ENCODE measurements at regions not wholly inside any gene's neighbourhood (a gene's known extent, or its start where the extent isn't known, plus 50 kb on each side); places are given as distances from the start of the nearest gene placed in this dataset.

DNA sequence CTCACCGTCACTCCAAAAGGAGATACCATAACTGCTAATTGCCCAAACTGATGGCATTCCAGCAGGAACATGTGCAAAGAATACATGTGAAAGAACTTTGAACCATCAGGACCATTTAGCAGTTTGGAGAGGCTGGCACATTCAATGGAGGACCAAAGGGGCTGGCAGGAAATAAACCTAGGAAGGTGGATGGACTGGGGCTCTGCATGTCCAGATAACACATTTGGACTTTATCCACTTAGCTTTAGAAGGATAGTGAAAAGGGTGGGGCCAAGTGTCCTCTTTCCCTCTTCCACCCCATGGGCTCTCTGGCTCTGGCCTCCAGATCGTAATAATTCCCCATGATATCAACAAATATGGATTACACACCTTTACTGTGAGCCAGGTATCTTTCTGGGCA is 58.8 kb upstream of the CALM2 start:
- no peak for DNase-seq

DNA sequence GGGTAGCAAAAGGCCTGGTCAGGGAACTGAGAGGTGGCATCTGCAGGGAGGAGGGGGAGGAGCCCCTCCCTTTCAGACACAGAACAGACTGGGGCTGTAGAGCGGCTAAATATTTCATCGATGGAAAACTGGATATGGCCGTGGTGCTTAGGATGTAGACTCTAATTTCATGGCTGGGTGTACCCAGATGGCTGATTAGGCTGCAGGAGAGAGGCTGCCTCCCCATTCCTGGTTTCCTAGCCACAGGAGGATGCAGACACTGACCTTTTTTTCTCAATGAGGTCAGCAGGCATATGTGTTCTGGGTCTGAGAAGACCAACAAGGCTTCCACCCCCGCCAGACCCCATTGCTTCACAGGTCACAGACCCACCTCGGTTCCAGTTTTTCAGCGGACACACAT is 58.1 kb upstream of the CALM2 start:
- no peak for DNase-seq

DNA sequence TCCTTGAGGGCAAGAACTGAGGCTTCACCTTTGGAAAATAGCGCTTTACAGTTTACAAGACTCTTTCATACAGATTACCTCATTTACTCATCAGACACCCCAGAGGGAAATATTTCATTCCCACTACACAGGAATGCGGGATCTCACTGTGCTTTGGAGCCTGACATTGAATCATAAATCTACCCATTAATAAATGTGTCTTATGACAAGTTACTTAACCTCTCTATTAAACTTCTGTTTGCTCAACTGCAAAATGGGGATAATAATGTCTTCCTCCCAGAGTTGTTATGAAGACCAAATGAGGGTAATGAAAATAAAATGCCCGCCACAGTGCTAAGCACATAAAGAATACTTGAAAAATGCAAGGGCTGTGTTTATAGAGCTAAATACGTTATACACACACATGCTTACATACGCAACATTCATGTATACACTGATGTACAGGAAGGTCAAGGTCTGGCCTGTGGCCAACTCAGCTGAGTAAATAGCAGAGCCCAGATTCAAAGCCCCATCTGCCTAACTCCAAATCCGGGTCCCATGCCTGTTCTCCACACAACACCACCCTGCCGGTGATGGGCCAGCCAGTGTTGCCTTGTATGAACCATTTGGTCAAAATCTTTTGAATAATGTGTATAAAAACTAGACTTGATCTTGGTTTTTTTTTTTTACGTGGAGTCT is 56.6 kb upstream of the CALM2 start:
- DNase-seq, result no peak

DNA sequence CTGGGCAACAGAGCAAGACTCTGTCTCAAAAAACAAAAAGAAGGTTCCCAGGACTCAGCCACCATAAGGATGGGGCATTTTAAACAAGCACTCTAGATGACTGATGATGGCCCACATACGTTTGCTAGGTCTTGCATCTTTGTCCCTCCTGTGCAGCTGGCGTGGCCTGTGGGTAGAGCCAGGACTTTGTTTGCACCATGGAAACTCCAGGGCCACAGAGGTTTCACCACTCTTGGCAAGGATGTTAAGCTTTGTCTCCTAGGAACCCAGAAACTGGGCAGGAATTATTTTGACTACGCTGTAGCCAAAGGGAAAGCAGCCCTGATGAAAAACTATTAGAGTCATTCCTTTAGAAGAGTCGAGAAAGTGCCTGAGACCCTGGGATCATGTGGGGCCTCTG is 54.1 kb upstream of the CALM2 start:
- no peak for DNase-seq

DNA sequence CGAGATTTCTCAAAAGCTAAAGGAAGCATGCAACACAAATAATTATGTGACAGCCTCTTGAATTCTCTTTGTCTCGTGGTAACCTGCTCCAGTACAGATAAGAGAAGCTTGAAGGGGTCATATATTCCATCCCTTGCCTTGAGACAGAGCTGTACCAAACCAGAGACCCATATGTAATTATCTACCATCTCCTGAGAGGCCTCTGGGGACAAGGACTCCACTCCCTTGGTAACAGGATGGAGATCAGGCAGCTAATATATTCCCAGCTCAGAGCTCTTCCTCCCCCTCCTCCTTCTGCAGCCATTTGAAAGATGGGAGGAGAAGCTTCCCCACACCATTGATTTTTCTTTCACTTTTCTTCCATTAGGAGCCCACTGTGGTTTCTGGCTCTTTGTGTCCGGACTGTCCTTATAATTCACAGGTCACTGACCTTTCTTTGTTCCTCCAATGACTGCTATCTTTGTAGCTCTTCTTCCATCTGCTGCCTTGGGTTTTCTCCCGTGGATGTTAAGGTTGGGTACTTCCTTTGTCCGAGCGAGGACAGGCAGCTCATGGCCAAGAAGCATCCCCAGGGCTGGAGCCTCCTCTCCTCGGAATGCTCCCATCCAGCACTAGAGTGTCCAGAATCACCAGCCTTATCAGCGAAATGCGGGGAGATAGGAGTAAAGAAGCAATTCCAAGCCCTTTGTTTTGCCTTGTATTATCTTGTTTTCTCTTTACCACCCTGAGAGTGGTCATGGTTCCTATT is 51.4 kb upstream of the CALM2 start:
- DNase-seq, result peak; percentile 64

DNA sequence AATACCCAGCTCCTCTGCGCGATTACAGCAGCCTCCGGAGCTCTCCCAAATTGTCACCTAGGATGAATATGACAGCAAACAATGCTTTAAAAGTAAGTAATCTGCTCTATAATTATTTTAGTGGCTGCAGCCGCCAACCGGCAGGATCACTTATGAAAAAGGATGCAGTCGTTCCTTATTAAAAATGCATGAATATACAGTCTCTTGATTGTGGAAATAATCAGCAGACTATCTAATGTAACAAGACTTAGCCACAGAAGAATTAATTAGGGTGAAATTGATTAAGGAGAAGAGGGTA is 50.6 kb upstream of the CALM2 start:
- DNase-seq, result no peak

DNA sequence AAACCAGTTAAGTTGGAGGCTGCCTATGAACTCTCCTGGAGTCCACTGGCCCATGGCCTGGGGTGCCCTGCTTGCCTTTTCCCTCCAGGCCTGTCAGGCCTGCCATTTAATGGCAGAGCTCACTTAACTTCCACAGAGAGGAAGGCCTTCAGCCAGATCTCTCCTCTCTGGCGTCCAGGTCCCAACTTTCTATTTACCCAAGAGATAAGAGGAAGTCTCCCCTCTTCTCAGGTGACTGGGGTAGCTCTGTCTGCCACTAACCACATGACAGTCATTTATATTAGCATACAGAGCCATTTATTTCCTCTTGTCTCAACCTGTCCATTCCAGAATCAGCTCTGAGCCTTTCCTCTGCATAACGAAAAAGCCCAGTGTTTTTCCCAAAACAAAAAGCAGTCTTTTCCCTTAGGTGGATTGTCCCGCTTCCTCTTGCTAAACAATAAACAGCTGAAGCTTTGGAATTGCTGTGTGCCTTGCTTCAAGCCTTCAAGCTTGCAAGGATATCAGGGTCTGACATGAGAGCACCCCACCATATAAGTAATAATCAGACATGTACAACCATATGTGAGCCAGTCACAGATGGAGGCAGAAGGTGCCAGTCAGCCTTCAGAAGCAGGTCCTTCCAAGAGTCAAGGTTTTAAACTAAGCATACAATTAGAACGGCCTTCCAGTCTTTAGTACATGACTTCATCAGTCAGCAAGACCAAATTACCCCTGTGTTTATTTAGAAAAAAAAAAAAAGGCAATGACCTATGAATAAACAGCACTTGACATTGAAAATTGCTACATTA is 50.0 kb upstream of the CALM2 start:
- no peak for DNase-seq
